ENCODE measurements at regions not wholly inside any gene's neighbourhood (a gene's known extent, or its start where the extent isn't known, plus 50 kb on each side); places are given as distances from the start of the nearest gene placed in this dataset.

DNA sequence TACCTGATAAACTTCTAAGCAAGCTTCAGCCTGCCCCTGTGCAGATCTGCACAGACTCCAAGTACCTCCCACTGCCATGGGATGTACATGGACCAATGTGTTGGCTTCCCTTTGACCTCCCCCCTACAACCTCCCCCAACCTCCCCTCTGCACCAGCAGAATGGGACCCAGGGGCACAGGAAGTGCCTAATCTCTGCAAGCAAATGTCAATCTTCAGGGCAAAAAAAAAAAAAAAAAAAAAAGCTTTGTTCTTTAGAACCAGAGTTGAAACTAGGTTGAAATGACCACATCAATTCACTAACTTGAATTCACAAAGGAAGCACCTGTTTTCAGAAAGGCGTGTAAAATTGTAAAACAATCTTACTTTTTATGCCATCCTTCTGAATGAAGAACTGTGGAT, 53.9 kb upstream of the TIAM1 start:
- Histone ChIP-seq H3K27me3 (ENCODE audit: insufficient read depth, low read length) (no peaks in the 10 kb centered on the region), H3K4me3 (ENCODE audit: insufficient read depth, low read depth, low read length) (no peak overlapping the region), H3K79me2 (ENCODE audit: insufficient read depth, low read length) (no peaks in the 10 kb centered on the region), H3K9ac (ENCODE audit: low read length) (no peak overlapping the region), H3K36me3 (ENCODE audit: insufficient read depth, low read length) (no peaks in the 10 kb centered on the region), H2AFZ (ENCODE audit: low read depth, low read length) (no peak overlapping the region), H3K9me3 (ENCODE audit: insufficient read depth, low read depth, low read length) (no peaks in the 10 kb centered on the region), H3K4me1 (ENCODE audit: insufficient read depth, low read length) (no peaks in the 10 kb centered on the region), H4K20me1 (ENCODE audit: insufficient read depth, low read length) (no peaks in the 10 kb centered on the region), H3K27ac (ENCODE audit: low read depth, low read length) (no peak overlapping the region), H3K4me2 (ENCODE audit: low read length) (no peak overlapping the region)
- FAIRE-seq (no peak), DNase-seq (ENCODE audit: low read depth) (no peak)
- H3K27me3 Mint-ChIP-seq (ENCODE audit: low read depth, unreplicated experiment): peaks cover 3% of the 10 kb centered on the region
- peaks cover 1% of the 10 kb centered on the region for H3K4me1 Mint-ChIP-seq (ENCODE audit: low read depth, unreplicated experiment)
- no peak overlapping the region for H3K27ac Mint-ChIP-seq (ENCODE audit: unreplicated experiment)
- H3K36me3 Mint-ChIP-seq (ENCODE audit: low read depth, unreplicated experiment): no peaks in the 10 kb centered on the region
- no peaks in the 10 kb centered on the region for H3K9me3 Mint-ChIP-seq (ENCODE audit: unreplicated experiment)
- no peak for TF ChIP-seq EZH2 (IDR thresholded peaks at IDR 0.05; ENCODE audit: insufficient read depth, low read length)
- TF ChIP-seq, protein P1, sequence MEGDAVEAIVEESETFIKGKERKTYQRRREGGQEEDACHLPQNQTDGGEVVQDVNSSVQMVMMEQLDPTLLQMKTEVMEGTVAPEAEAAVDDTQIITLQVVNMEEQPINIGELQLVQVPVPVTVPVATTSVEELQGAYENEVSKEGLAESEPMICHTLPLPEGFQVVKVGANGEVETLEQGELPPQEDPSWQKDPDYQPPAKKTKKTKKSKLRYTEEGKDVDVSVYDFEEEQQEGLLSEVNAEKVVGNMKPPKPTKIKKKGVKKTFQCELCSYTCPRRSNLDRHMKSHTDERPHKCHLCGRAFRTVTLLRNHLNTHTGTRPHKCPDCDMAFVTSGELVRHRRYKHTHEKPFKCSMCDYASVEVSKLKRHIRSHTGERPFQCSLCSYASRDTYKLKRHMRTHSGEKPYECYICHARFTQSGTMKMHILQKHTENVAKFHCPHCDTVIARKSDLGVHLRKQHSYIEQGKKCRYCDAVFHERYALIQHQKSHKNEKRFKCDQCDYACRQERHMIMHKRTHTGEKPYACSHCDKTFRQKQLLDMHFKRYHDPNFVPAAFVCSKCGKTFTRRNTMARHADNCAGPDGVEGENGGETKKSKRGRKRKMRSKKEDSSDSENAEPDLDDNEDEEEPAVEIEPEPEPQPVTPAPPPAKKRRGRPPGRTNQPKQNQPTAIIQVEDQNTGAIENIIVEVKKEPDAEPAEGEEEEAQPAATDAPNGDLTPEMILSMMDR (IDR thresholded peaks at IDR 0.05; ENCODE audit: insufficient read depth, low read depth, low read length): no peak
- H3K4me3 Mint-ChIP-seq (ENCODE audit: unreplicated experiment): no peak overlapping the region

DNA sequence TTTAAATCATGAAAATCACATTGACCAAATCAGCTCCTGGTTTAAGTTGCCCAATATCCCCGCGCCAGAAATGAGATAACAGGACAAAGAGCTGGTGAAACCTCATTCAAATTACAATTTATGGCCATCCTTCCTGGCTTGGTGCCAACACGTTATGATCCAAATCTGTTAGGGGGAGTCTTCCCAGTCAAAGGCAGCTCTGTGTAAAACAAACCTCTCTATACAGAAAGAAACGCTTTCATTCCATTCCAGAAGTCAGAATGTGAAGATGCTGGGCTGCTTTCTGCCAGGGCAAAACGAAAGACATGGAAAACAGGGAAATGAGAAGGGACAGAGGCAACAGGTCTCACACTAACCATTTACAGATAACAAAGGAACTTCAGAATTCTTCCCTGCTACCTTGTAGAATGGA, 53.5 kb upstream of the TIAM1 start:
- no peaks in the 10 kb centered on the region for H3K9me3 Mint-ChIP-seq (ENCODE audit: unreplicated experiment)
- H3K36me3 ChIP-seq (ENCODE audit: insufficient read depth, low read length): no peaks in the 10 kb centered on the region
- H3K4me1 Mint-ChIP-seq (ENCODE audit: low read depth, unreplicated experiment): peaks cover 1% of the 10 kb centered on the region
- H3K27me3 ChIP-seq (ENCODE audit: insufficient read depth, low read length): no peaks in the 10 kb centered on the region
- DNase-seq (ENCODE audit: low read depth) (no peak), FAIRE-seq (no peak)
- no peak overlapping the region for H3K27ac Mint-ChIP-seq (ENCODE audit: unreplicated experiment)
- no peak overlapping the region for H3K4me3 ChIP-seq (ENCODE audit: insufficient read depth, low read depth, low read length)
- no peak overlapping the region for H3K4me2 ChIP-seq (ENCODE audit: low read length)
- TF ChIP-seq, protein P1 (IDR thresholded peaks at IDR 0.05; ENCODE audit: insufficient read depth, low read depth, low read length): no peak
- TF ChIP-seq EZH2 (IDR thresholded peaks at IDR 0.05; ENCODE audit: insufficient read depth, low read length): no peak
- no peaks in the 10 kb centered on the region for H3K4me1 ChIP-seq (ENCODE audit: insufficient read depth, low read length)
- H3K9me3 ChIP-seq (ENCODE audit: insufficient read depth, low read depth, low read length): no peaks in the 10 kb centered on the region
- H3K36me3 Mint-ChIP-seq (ENCODE audit: low read depth, unreplicated experiment): no peaks in the 10 kb centered on the region
- H3K79me2 ChIP-seq (ENCODE audit: insufficient read depth, low read length): no peaks in the 10 kb centered on the region
- no peak overlapping the region for H2AFZ ChIP-seq (ENCODE audit: low read depth, low read length)
- no peak overlapping the region for H3K9ac ChIP-seq (ENCODE audit: low read length)
- H3K4me3 Mint-ChIP-seq (ENCODE audit: unreplicated experiment): no peak overlapping the region
- H3K27ac ChIP-seq (ENCODE audit: low read depth, low read length): no peak overlapping the region
- H4K20me1 ChIP-seq (ENCODE audit: insufficient read depth, low read length): no peaks in the 10 kb centered on the region
- peaks cover 3% of the 10 kb centered on the region for H3K27me3 Mint-ChIP-seq (ENCODE audit: low read depth, unreplicated experiment)

DNA sequence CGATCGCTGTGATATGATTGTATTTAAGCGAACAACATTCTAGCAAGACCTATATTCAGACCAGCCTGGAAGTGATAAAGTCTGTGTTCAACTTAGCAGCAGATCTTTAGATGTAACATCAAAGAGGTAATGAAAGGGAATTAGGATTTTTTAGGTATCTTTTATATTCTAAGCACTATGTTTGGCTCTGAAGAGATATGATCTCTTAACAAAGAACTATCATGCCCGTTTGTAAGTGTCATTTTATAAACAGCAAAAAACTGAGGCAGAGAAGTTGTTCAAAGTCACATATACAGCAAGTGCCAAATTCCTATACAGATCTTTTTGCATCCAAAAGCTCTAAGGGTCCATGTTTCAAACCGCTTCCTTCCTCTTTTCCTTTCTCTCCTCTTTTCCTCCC, 53.0 kb upstream of the TIAM1 start:
- H3K36me3 ChIP-seq (ENCODE audit: insufficient read depth, low read length): no peaks in the 10 kb centered on the region
- peaks cover 3% of the 10 kb centered on the region for H3K27me3 Mint-ChIP-seq (ENCODE audit: low read depth, unreplicated experiment)
- no peak overlapping the region for H3K4me2 ChIP-seq (ENCODE audit: low read length)
- H3K79me2 ChIP-seq (ENCODE audit: insufficient read depth, low read length): no peaks in the 10 kb centered on the region
- H2AFZ ChIP-seq (ENCODE audit: low read depth, low read length): no peak overlapping the region
- H3K27ac ChIP-seq (ENCODE audit: low read depth, low read length): no peak overlapping the region
- H3K36me3 Mint-ChIP-seq (ENCODE audit: low read depth, unreplicated experiment): no peaks in the 10 kb centered on the region
- no peaks in the 10 kb centered on the region for H3K27me3 ChIP-seq (ENCODE audit: insufficient read depth, low read length)
- no peaks in the 10 kb centered on the region for H3K4me1 ChIP-seq (ENCODE audit: insufficient read depth, low read length)
- H3K9ac ChIP-seq (ENCODE audit: low read length): no peak overlapping the region
- H3K9me3 ChIP-seq (ENCODE audit: insufficient read depth, low read depth, low read length): no peaks in the 10 kb centered on the region
- peaks cover 1% of the 10 kb centered on the region for H3K4me1 Mint-ChIP-seq (ENCODE audit: low read depth, unreplicated experiment)
- TF ChIP-seq, protein P1 (IDR thresholded peaks at IDR 0.05; ENCODE audit: insufficient read depth, low read depth, low read length): no peak
- no peak for TF ChIP-seq EZH2 (IDR thresholded peaks at IDR 0.05; ENCODE audit: insufficient read depth, low read length)
- FAIRE-seq: no peak
- H4K20me1 ChIP-seq (ENCODE audit: insufficient read depth, low read length): no peaks in the 10 kb centered on the region
- no peak overlapping the region for H3K4me3 ChIP-seq (ENCODE audit: insufficient read depth, low read depth, low read length)
- H3K9me3 Mint-ChIP-seq (ENCODE audit: unreplicated experiment): no peaks in the 10 kb centered on the region
- no peak overlapping the region for H3K4me3 Mint-ChIP-seq (ENCODE audit: unreplicated experiment)
- no peak for DNase-seq (ENCODE audit: low read depth)
- no peak overlapping the region for H3K27ac Mint-ChIP-seq (ENCODE audit: unreplicated experiment)

Measured in astrocyte (in vitro differentiated cells and primary cell).